Body of pancreas (tissue), 4 donors: ENCODE measurements at regions not wholly inside any gene's neighbourhood (a gene's known extent, or its start where the extent isn't known, plus 50 kb on each side); places are given as distances from the start of the nearest gene placed in this dataset.
"Not testable (repeated sequence)": the region's sequence is repeated elsewhere in the genome, so short reads cannot be mapped to it uniquely, and the experiment has no call there.

ENCODE experiments used
- ATAC-seq: fragments of 150-250 bp; one replicate; pipeline ENCODE4 v1.9.1; 2016
- DNase-seq, 4 donors: peaks; one replicate each; pipeline ENCODE4 v3.0.0-alpha.2; 2019
- H3K27ac ChIP-seq, 4 donors: fragments of 200-600 bp; sonication (generic); 1 replicate in 3 of 4; 2 replicates in 1 of 4; pipeline versions ENCODE4 v1.5.1 to v1.6.1; 2016 to 2019; ENCODE audit warnings: mild to moderate bottlenecking in 1 of 4, mixed read lengths in 1 of 4, moderate library complexity in 1 of 4
- H3K27me3 ChIP-seq, 2 donors: fragments of 200-600 bp; sonication (generic); one replicate each; pipeline ENCODE4 v1.6.0; 2016; ENCODE audit warnings: mild to moderate bottlenecking in 1 of 2
- H3K36me3 ChIP-seq, 2 donors: fragments of 200-600 bp; sonication (generic); replicated peaks in 1 of 2; 2 replicates each; pipeline ENCODE4 v1.5.1; 2016; ENCODE audit warnings: low read depth in 2 of 2; ENCODE audit not compliant: insufficient read depth in 1 of 2
- H3K4me1 ChIP-seq: fragments of 200-600 bp; sonication (generic); one replicate; pipeline ENCODE4 v1.6.0; 2016
- H3K4me3 ChIP-seq, 2 donors: fragments of 200-600 bp; sonication (generic); 1 replicate in 1 of 2; 2 replicates in 1 of 2; pipeline ENCODE4 v1.5.1; 2016 to 2019
- H3K9me3 ChIP-seq, 3 donors: fragments of 200-600 bp; sonication (generic); 1 replicate in 2 of 3; 2 replicates in 1 of 3; pipeline ENCODE4 v1.5.1; 2016
- POLR2A ChIP-seq, 3 donors: fragments of 450-650 bp; IDR thresholded peaks; one replicate each; pipeline ENCODE4 v1.6.1; 2016; ENCODE audit warnings: antibody characterized with exemption in 3 of 3, mild to moderate bottlenecking in 2 of 3
- WGBS, 2 donors: methylation state at CpG; one replicate each; pipeline ENCODE4 v1.1.5; 2017; 5-methylcytosine and 5-hydroxymethylcytosine counted together
- intact Hi-C: fragments of 100-400 bp; cut with DNase I; formaldehyde crosslinking; loops from one replicate; pipeline ENCODE4 v1.15.1; 2023
- TF ChIP-seq, protein P1 (sequence below), 7 experiments: fragments of 450-650 bp in 4 of 7; fragments of 200-600 bp in 3 of 7; sonication (generic) in 3 of 7; IDR thresholded peaks; one replicate each; pipeline ENCODE4 v1.5.1; 2016 to 2019; ENCODE audit warnings: antibody characterized with exemption in 7 of 7

DNA sequence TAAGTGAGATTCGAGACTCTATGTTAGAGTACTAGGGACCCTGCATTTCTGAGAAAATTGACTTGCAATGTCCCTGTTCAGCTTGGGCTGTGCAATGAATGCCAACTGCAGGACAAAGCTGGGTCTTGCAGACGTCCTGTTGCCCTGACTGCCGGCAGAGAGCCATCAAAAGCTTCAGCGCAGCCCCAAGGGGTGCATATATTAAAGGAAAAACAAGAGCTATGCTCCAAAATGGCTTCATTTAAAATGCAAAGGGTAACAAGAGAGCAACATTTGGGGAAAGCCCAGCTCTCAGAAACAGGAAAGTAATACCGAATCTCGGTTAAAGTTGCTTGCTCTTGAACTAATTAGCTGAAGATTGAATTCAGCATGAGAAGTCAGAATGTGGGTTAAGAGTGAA is 110.9 kb upstream of the PNPT1 start:
- no peak for ATAC-seq
- intact Hi-C loops, result no loop called here
- DNase-seq, result no peak
- Histone ChIP-seq H3K9me3 (no peaks in the 10 kb centered on the region), H3K27me3 (no peaks in the 10 kb centered on the region), H3K4me3 (no peak overlapping the region), H3K4me1 (no peaks in the 10 kb centered on the region), H3K36me3 (no peaks in the 10 kb centered on the region), H3K27ac (no peak overlapping the region)
- no peak for TF ChIP-seq POLR2A (IDR thresholded peaks at IDR 0.05)
- TF ChIP-seq, protein P1, sequence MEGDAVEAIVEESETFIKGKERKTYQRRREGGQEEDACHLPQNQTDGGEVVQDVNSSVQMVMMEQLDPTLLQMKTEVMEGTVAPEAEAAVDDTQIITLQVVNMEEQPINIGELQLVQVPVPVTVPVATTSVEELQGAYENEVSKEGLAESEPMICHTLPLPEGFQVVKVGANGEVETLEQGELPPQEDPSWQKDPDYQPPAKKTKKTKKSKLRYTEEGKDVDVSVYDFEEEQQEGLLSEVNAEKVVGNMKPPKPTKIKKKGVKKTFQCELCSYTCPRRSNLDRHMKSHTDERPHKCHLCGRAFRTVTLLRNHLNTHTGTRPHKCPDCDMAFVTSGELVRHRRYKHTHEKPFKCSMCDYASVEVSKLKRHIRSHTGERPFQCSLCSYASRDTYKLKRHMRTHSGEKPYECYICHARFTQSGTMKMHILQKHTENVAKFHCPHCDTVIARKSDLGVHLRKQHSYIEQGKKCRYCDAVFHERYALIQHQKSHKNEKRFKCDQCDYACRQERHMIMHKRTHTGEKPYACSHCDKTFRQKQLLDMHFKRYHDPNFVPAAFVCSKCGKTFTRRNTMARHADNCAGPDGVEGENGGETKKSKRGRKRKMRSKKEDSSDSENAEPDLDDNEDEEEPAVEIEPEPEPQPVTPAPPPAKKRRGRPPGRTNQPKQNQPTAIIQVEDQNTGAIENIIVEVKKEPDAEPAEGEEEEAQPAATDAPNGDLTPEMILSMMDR (IDR thresholded peaks at IDR 0.05), result no peak
- WGBS, 2 donors, result 68 to 71% methylated on average over 6 of the region's 6 CpGs

DNA sequence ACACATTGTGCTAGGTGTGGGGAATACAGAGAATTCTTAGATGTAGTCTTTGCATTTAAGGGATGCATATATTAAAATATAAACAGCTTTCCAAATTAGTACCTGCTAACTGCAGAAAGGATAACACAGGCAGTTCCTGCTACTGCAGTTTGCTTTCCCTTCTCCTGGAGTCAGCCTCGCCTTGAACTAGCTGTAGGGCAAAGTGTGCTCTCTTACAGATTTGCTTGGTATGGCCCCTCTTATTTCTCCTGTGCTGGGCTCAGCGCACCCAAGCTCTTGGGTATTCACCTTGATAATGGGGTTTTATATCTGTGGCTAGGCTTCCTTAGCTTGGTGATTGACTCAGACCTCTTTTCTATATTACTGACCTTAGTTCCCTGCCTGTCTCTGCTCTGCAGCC is 108.4 kb upstream of the PNPT1 start:
- no peak for TF ChIP-seq POLR2A (IDR thresholded peaks at IDR 0.05)
- TF ChIP-seq, protein P1 (IDR thresholded peaks at IDR 0.05), result no peak
- no peaks in the 10 kb centered on the region for H3K27me3 ChIP-seq
- no peaks in the 10 kb centered on the region for H3K36me3 ChIP-seq
- H3K4me3 ChIP-seq, result no peak overlapping the region
- H3K9me3 ChIP-seq, result no peaks in the 10 kb centered on the region
- intact Hi-C loops, result no loop called here
- no peak for ATAC-seq
- WGBS, 2 donors, result 91 to 100% methylated on average over 2 of the region's 2 CpGs
- no peak for DNase-seq
- H3K27ac ChIP-seq, result no peak overlapping the region
- H3K4me1 ChIP-seq, result no peaks in the 10 kb centered on the region

DNA sequence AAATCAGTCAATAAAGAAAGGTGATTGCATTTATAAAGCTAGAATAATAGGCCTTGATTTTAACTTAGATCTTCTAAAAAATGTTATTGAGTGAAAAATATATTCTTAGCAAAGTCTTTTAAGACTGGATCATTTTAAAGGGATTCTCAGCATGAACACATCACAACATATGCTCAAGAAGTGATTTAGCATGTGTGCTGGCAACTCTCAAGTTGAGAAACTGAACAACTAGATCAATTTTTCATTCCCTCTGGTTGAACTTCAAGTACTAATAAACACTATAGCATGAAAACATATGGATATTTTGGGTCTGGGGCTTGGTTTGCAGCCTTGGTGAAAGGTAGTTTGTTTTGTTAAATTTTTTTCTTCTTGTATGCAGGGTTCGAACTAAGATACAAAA is 107.8 kb upstream of the PNPT1 start:
- intact Hi-C loops, result no loop called here
- DNase-seq (no peak), ATAC-seq (no peak)
- no peak overlapping the region for H3K27ac ChIP-seq
- no peaks in the 10 kb centered on the region for H3K9me3 ChIP-seq
- no peaks in the 10 kb centered on the region for H3K4me1 ChIP-seq
- no peak overlapping the region for H3K4me3 ChIP-seq
- no peaks in the 10 kb centered on the region for H3K36me3 ChIP-seq
- no peaks in the 10 kb centered on the region for H3K27me3 ChIP-seq
- TF ChIP-seq, protein P1 (IDR thresholded peaks at IDR 0.05), result no peak
- TF ChIP-seq POLR2A (IDR thresholded peaks at IDR 0.05), result no peak
- WGBS, 2 donors, result 79 to 82% methylated on average over 1 of the region's 1 CpG

DNA sequence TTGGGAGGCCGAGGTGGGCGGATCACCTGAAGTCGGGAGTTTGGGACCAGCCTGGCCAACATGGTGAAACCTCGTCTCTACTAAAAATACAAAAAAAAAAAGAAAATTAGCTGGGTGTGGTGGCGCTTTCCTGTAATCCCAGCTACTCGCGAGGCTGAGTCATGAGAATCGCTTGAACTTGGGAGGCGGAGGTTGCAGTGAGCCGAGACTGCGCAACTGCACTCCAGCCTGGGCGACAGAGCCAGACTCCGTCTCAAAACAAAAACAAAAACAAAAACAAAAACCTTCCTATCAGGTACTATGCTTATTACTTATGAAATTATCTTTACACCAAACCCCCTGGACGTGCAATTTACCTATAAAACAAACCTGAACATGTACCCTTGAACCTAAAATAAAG is 106.0 kb upstream of the PNPT1 start:
- intact Hi-C loops, H3K27ac ChIP-seq, H3K9me3 ChIP-seq, H3K4me3 ChIP-seq, H3K27me3 ChIP-seq, ATAC-seq, DNase-seq, H3K36me3 ChIP-seq, H3K4me1 ChIP-seq: not testable (repeated sequence)
- 85 to 92% methylated on average over 14 of the region's 14 CpGs for WGBS, 2 donors

DNA sequence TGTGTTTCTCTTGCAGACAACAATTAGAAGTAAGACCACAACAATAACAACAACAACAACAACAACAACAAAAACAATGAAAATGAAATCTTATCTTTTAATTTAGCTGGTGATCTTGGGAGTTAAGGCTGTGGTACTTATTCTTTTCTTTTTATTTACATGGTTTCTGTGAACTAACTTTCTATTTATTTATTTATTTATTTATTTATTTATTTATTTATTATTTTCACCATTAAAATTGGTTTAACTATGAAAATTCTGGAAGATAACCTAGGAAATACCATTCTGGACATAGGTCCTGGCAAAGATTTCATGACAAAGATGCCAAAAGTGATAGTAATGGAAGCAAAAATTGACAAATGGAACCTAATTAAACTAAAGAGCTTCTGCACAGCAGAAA is 102.5 kb upstream of the PNPT1 start:
- Histone ChIP-seq H3K4me1 (no peaks in the 10 kb centered on the region), H3K36me3 (no peaks in the 10 kb centered on the region), H3K27ac (no peak overlapping the region), H3K27me3 (no peaks in the 10 kb centered on the region), H3K9me3 (no peaks in the 10 kb centered on the region), H3K4me3 (no peak overlapping the region)
- intact Hi-C loops, result no loop called here
- no peak for TF ChIP-seq POLR2A (IDR thresholded peaks at IDR 0.05)
- TF ChIP-seq, protein P1 (IDR thresholded peaks at IDR 0.05), result no peak
- ATAC-seq, result no peak
- no peak for DNase-seq

DNA sequence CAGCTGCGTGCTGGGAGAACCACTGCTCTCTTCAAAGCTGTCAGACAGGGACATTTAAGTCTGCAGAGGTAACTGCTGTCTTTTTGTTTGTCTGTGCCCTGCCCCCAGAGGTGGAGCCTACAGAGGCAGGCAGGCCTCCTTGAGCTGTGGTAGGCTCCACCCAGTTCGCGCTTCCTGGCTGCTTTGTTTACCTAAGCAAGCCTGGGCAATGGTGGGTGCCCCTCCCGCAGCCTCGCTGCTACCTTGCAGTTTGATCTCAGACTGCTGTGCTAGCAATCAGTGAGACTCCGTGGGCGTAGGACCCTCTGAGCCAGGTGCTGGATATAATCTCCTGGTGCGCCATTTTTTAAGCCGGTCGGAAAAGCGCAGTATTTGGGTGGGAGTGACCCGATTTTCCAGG is 100.0 kb upstream of the PNPT1 start:
- H3K4me3 ChIP-seq, H3K27me3 ChIP-seq, H3K4me1 ChIP-seq, H3K27ac ChIP-seq, H3K36me3 ChIP-seq, DNase-seq, ATAC-seq, H3K9me3 ChIP-seq, intact Hi-C loops: not testable (repeated sequence)
- WGBS, 2 donors, result 87 to 96% methylated on average over 9 to 11 of the region's 12 CpGs
